Karpas-422 (cell line): ENCODE measurements at regions not wholly inside any gene's neighbourhood (a gene's known extent, or its start where the extent isn't known, plus 50 kb on each side); places are given as distances from the start of the nearest gene placed in this dataset.
"Not testable (repeated sequence)": the region's sequence is repeated elsewhere in the genome, so short reads cannot be mapped to it uniquely, and the experiment has no call there.

Source experiments
- DNase-seq: peaks from one replicate; pipeline ENCODE4 v3.0.0-alpha.2; 2015
- H2AFZ ChIP-seq: fragments of 200-600 bp; sonication (generic); 2 replicates; pipeline ENCODE4 v1.6.1; 2014; ENCODE audit warnings: antibody characterized with exemption, low read length, mixed read lengths
- H3K27ac ChIP-seq: fragments of 200-600 bp; sonication (generic); 2 replicates; pipeline ENCODE4 v1.5.1; 2014; ENCODE audit warnings: mild to moderate bottlenecking, low read length, moderate library complexity
- H3K27me3 ChIP-seq: fragments of 200-600 bp; sonication (generic); 2 replicates; pipeline ENCODE4 v1.6.1; 2014; ENCODE audit warnings: low read length, mixed read lengths
- H3K36me3 ChIP-seq: fragments of 200-600 bp; sonication (generic); 2 replicates; pipeline ENCODE4 v1.6.1; 2014; ENCODE audit warnings: low read length, mixed read lengths; ENCODE audit not compliant: insufficient read depth
- H3K4me1 ChIP-seq: fragments of 200-600 bp; sonication (generic); 2 replicates; pipeline ENCODE4 v1.6.1; 2014; ENCODE audit warnings: mild to moderate bottlenecking, low read length, mixed read lengths
- H3K4me2 ChIP-seq: fragments of 200-600 bp; sonication (generic); 2 replicates; pipeline ENCODE4 v1.6.1; 2014; ENCODE audit warnings: low read length, low read depth, mild to moderate bottlenecking; ENCODE audit not compliant: poor library complexity, severe bottlenecking
- H3K4me3 ChIP-seq: fragments of 200-600 bp; sonication (generic); 2 replicates; pipeline ENCODE4 v1.5.1; 2014; ENCODE audit warnings: mild to moderate bottlenecking, antibody characterized with exemption, low read length, mixed read lengths
- H3K79me2 ChIP-seq: fragments of 200-600 bp; sonication (generic); 2 replicates; pipeline ENCODE4 v1.6.1; 2014; ENCODE audit warnings: mild to moderate bottlenecking, low read length, mixed read lengths
- H3K9ac ChIP-seq: fragments of 200-600 bp; sonication (generic); 2 replicates; pipeline ENCODE4 v1.6.0; 2014; ENCODE audit warnings: low read length
- H3K9me2 ChIP-seq: fragments of 200-600 bp; sonication (generic), shearing (Covaris generic); replicated peaks from 2 replicates; pipeline ENCODE4 v1.6.0; 2014; ENCODE audit warnings: mild to moderate bottlenecking, low read length, moderate library complexity; ENCODE audit not compliant: insufficient read depth
- H3K9me3 ChIP-seq: fragments of 300-700, 200-600 bp; sonication (generic); 2 replicates; pipeline ENCODE4 v1.6.1; 2014; ENCODE audit warnings: low read length, mixed read lengths
- H4K20me1 ChIP-seq: fragments of 200-600 bp; sonication (generic); 2 replicates; pipeline ENCODE4 v1.6.1; 2014; ENCODE audit warnings: mild to moderate bottlenecking, antibody characterized with exemption, low read length, low read depth; ENCODE audit not compliant: insufficient read depth

DNA sequence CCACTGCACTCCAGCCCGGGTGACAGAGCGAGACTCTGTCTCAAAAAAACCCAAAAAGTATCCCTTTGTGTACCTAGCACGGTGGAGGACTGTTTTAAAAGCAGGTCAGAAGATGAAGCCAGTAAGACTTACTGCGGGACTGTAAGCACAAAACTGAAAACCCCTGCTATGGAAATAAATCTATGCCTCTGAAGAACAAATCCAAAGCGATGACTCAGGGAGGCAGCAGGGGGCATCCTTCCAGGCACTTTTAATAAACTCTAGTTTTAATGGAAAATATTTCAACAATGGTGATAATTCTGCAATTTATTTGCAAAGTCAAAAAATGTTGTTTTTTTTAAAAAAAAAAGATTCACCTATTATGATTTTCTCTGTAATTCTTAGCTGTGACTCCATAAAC lies 326.8 kb downstream of the BCL2L11 start:
- not testable (repeated sequence) for H3K9me3 ChIP-seq, H3K4me3 ChIP-seq, H3K27me3 ChIP-seq, H3K27ac ChIP-seq, DNase-seq, H3K9ac ChIP-seq, H3K79me2 ChIP-seq, H3K9me2 ChIP-seq, H3K4me1 ChIP-seq, H3K36me3 ChIP-seq, H2AFZ ChIP-seq, H3K4me2 ChIP-seq, H4K20me1 ChIP-seq

DNA sequence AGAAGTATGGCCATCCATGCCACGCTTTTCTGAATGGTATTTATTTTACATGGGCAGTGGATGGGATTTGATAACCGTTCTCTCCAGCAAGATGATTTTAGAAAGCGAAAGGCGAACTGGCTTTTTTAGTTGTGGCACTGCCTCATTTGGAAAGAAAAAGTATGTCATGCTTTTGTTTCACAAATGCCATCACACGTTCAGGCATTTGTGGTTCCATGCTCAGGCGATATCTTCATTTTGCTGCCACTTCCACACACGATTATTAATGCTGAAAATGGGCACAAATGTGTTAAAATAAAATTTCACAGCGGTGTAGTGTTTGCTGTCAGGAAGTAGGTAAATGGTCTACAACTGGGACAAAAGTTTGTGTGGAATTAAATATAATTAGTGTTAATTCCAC lies 328.1 kb downstream of the BCL2L11 start:
- not testable (repeated sequence) for H3K27me3 ChIP-seq

DNA sequence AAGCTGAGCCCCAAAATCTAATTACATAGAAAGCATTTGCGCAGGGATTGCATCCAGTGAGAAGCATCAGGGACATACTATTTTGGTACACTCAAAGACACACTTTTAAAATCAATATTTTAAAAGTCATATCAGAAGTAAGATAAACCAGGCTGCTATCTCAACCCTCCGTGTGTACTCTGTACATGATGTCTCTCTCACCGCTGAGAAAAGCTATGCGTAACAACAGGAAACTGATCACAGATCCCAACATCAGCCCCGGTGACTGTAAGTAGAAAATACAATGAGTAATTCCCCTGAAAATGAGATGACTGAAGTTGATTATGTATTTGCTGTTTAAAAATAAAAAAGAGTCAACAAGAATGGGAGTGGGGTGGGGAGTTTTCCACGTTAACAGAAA lies 329.8 kb downstream of the BCL2L11 start:
- not testable (repeated sequence) for H3K9me2 ChIP-seq, H4K20me1 ChIP-seq, H3K27ac ChIP-seq, H3K79me2 ChIP-seq, H3K9me3 ChIP-seq, H3K27me3 ChIP-seq, H3K4me3 ChIP-seq, H3K36me3 ChIP-seq, DNase-seq, H3K4me2 ChIP-seq, H3K9ac ChIP-seq, H2AFZ ChIP-seq
- H3K4me1 ChIP-seq: peaks cover 13% of the 10 kb centered on the region

More for the DNA sequence above, 328.1 kb downstream of the BCL2L11 start:
- H3K9me3 ChIP-seq, H3K9ac ChIP-seq, H3K27ac ChIP-seq, H3K36me3 ChIP-seq, H3K4me2 ChIP-seq, DNase-seq, H3K9me2 ChIP-seq, H3K79me2 ChIP-seq, H2AFZ ChIP-seq, H3K4me3 ChIP-seq, H4K20me1 ChIP-seq: not testable (repeated sequence)
- peaks cover 13% of the 10 kb centered on the region for H3K4me1 ChIP-seq

DNA sequence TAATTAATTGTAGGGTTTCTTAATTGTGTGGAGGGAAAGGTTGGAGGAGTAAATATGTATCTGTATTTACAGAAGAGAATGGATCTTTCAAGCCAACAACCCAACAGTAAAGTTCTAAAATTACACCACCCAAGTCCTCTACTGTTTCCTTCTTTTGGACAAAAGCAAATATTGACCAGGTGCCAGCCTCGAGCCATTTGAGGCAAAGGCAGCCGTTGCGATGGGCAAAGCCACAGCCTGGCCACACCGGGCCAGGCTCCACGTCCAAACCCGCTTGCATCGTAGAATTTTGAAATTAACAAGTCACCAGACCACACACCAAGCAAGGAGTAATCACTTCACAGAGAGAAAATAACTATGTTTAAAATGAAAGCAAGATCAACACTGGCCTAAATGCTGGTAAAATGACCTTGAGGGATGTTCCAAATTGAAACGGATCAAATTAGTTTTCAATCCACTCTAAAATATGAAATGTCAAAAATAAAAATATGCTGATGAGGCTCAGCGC lies 331.0 kb downstream of the BCL2L11 start:
- H3K9me3 ChIP-seq, H3K36me3 ChIP-seq, H3K9me2 ChIP-seq, H3K27me3 ChIP-seq, H4K20me1 ChIP-seq, H3K79me2 ChIP-seq, H2AFZ ChIP-seq: not testable (repeated sequence)
- H3K9ac ChIP-seq: peak overlapping the region; percentile 50
- peak overlapping the region; percentile 78 for H3K27ac ChIP-seq
- peak overlapping the region; percentile 47; the same call in 1 of the 2 replicates for H3K4me3 ChIP-seq
- peak overlapping the region; percentile 67 for H3K4me2 ChIP-seq
- H3K4me1 ChIP-seq: peaks cover 13% of the 10 kb centered on the region
- peak; percentile 49 for DNase-seq

DNA sequence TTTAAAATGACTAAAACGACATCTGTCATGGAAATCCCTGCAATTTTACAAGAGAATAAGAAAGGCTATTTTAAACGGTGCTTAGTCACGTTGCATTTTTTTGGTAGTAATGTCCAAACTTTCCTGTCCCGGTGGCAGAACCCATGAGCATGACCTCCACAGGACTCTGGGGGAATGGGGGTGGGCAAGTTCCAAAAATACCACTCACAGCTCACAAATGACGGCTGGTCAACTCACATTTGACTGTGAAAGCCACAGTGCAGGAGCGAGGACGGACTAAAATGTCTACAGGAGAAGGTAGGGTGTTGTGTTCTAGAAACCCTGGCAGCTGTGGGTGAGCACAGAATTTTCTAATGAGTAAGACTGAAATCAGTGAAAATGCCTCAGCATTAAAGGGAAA lies 331.5 kb downstream of the BCL2L11 start:
- not testable (repeated sequence) for H2AFZ ChIP-seq, H3K9me2 ChIP-seq, H4K20me1 ChIP-seq, H3K36me3 ChIP-seq, H3K9me3 ChIP-seq, H3K27me3 ChIP-seq, DNase-seq, H3K79me2 ChIP-seq
- H3K4me3 ChIP-seq: peak overlapping the region; percentile 47; the same call in 1 of the 2 replicates
- peaks cover 13% of the 10 kb centered on the region for H3K4me1 ChIP-seq
- peak overlapping the region; percentile 78 for H3K27ac ChIP-seq
- H3K9ac ChIP-seq: peak overlapping the region; percentile 50
- peak overlapping the region; percentile 67 for H3K4me2 ChIP-seq

DNA sequence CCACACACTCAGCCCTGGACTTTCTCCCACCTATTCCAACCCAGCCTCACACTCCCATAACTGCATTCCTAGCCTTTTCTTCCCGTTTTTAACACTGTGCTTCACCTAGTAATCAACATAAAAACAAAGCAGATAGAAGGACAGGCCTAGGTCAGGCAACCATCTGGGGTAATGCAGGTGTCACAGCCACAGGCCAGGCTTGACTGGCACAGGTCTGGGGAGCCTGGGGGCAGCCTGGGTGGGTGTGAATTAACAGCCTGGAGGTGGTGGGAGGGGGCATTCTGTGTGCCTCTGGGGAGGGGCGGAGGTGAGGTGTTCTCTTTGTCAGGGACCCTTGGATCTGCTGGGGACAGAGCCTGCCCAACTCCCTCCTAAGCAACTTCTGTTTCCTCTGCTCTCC lies 332.6 kb downstream of the BCL2L11 start:
- H3K79me2 ChIP-seq, H3K4me3 ChIP-seq, H3K4me2 ChIP-seq, DNase-seq, H3K27me3 ChIP-seq, H3K27ac ChIP-seq, H2AFZ ChIP-seq, H3K9me2 ChIP-seq, H3K36me3 ChIP-seq, H4K20me1 ChIP-seq, H3K9me3 ChIP-seq, H3K9ac ChIP-seq: not testable (repeated sequence)
- peaks cover 13% of the 10 kb centered on the region for H3K4me1 ChIP-seq

DNA sequence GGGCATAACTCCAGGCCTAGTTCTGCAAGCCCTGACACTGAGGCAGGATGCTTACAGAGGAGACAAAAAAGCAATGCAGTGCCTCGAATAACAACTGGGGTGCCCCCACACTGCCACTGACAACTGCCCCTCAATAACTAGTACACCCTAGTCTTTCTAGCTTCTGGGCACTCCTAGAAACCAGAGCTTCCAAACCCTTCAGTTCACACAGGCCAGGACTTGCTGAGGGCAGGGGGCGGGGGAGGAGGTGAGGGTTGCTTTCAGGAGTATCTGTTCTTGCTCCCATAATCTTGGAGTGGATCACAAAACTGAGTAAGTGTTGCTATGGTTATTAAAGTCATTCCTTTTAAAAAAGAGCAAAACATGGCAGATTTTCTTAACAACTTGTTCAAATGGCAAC lies 333.1 kb downstream of the BCL2L11 start:
- not testable (repeated sequence) for H3K9me2 ChIP-seq, H4K20me1 ChIP-seq, H2AFZ ChIP-seq, H3K27me3 ChIP-seq, DNase-seq, H3K9ac ChIP-seq, H3K79me2 ChIP-seq, H3K4me2 ChIP-seq, H3K27ac ChIP-seq, H3K4me3 ChIP-seq, H3K9me3 ChIP-seq, H3K36me3 ChIP-seq
- H3K4me1 ChIP-seq: peaks cover 13% of the 10 kb centered on the region

DNA sequence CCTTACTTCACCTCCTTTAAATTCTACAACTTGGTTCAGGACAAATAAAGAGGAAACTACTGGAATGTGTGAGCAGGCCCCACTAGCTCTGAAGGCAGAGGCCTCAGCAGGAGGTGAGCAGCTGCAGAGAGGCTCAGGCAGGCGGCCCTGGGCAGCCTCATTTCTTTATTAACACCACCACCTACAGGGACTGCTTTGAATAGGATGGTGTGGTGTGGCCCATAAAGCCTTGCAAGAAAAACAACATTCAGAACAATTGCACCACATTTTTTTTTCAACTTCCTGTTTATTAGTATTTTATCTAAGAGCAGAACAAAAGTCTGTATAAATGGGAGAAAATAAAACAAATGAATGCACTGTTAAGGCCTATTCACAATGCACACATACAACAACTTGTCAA lies 333.7 kb downstream of the BCL2L11 start:
- H3K9me3 ChIP-seq, H3K9ac ChIP-seq, H3K9me2 ChIP-seq, H3K36me3 ChIP-seq, H3K4me3 ChIP-seq, H4K20me1 ChIP-seq, H3K27me3 ChIP-seq, H3K27ac ChIP-seq, H2AFZ ChIP-seq, H3K4me2 ChIP-seq, H3K79me2 ChIP-seq: not testable (repeated sequence)
- peak; percentile 58 for DNase-seq
- peaks cover 13% of the 10 kb centered on the region for H3K4me1 ChIP-seq
